GM12892 (cell line): ENCODE measurements at regions not wholly inside any gene's neighbourhood (a gene's known extent, or its start where the extent isn't known, plus 50 kb on each side); places are given as distances from the start of the nearest gene placed in this dataset.

ENCODE experiments used
- POLR2A ChIP-seq: IDR thresholded peaks from 2 replicates; pipeline ENCODE4 v1.6.1; 2011; ENCODE audit warnings: low read depth, low read length, control low read depth
- POLR2AphosphoS5 ChIP-seq: IDR thresholded peaks from 2 replicates; pipeline ENCODE4 v1.6.1; 2011; ENCODE audit warnings: low read depth, low read length, control low read depth
- TAF1 ChIP-seq: IDR thresholded peaks from 2 replicates; pipeline ENCODE4 v1.6.1; 2011; ENCODE audit warnings: low read depth, mild to moderate bottlenecking, control low read depth, low read length, borderline replicate concordance

DNA sequence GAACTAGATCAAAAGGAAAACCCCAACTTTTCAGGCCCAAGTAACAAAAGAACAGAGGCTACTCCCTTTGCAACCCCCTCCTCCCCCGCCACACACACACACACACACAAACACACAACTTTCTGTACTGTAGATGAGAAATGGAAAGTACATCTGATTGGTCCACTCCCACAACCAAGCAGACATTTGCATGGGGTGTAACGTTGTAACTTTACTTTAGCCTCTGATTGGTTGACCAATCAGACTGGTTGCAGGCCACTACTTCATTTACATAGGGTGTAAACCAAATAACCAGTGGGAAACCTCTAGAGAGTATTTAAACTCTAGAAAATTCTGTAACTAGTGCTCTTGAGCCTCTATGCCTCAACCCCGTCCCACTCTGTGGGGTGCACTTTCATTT, 425.5 kb downstream of the GXYLT1 start:
- TF ChIP-seq POLR2A: no peak
- TF ChIP-seq POLR2AphosphoS5: no peak
- TF ChIP-seq TAF1: no peak
